AG08395 (cell line): ENCODE measurements at regions not wholly inside any gene's neighbourhood (a gene's known extent, or its start where the extent isn't known, plus 50 kb on each side); places are given as distances from the start of the nearest gene placed in this dataset.

Experiments
- DNase-seq: peaks from one replicate; pipeline ENCODE4 v3.0.0; 2012; ENCODE audit warnings: mixed read lengths, low spot score

GRCh38 chr2:134173338-134174016, 80.4 kb upstream of the MGAT5 start:
- no peak for DNase-seq

DNA sequence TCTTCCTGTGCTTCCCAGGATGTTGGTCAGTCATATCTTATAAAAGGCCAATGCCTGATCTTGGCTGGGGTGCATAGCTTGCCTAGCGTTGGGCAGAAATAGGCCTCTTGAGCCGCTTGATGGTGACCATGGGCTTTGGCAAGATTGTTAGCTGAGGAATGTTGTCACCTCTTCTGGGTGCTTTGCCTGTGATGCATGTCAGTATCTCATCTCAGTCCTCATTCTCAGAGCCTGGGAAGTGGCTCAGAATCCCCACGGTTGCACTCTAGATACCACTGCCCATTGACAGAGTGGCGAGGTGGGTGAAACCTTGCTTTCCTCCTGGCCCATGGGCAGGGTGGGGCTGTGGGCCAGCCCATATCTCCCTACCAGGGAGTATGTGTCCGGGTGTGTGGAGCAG, 79.2 kb upstream of the MGAT5 start:
- DNase-seq: no peak

DNA sequence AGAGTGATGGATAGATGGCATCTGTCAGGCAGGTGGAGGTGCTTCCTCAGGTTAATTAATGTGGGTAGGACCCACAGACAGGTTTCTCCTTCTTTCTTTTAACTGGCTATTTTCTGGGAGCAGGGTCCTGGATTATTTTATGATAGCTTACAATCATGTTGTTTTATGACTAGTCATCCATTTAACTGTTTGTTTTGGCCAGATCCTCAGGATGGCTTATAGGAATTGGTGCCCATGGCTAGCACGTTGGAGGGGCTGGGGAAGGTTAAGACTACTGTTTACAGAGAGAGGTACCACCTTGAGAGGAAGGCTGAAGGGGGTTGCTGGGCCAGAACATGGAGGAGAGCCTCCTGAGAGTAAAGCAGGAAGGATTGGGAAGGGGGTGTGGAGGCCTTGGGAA, 78.0 kb upstream of the MGAT5 start:
- no peak for DNase-seq

GRCh38 chr2:134177351-134177931, 76.4 kb upstream of the MGAT5 start:
- no peak for DNase-seq

GRCh38 chr2:134178138-134178877, 75.6 kb upstream of the MGAT5 start:
- no peak for DNase-seq

GRCh38 chr2:134181219-134181618, 72.7 kb upstream of the MGAT5 start:
- DNase-seq: no peak

DNA sequence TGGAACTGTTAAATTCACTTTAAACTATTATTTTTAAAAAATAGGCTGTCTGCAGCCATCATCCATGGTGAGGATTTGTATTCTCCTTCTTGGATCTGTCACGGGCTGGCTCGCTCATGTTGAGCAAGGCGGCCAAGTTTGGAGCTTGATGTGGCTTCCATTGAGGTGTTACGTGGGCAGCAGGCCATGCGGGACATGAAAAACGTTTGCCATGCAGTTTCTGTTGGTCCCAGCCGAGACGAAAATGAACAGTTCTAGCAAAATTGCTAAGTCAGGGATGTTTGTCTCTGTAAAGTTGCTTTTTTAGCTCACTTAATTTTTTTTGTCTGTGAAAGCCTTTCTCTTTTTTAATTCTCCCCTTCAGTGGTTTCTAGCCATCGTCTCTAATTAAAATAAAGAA, 70.2 kb upstream of the MGAT5 start:
- DNase-seq: no peak

- DNase-seq: no peak
These were observed 68.2 kb upstream of the MGAT5 start for GRCh38 chr2:134185639-134186038.

- peak; percentile 79 for DNase-seq
These were observed 64.7 kb upstream of the MGAT5 start for GRCh38 chr2:134189009-134189720.

DNA sequence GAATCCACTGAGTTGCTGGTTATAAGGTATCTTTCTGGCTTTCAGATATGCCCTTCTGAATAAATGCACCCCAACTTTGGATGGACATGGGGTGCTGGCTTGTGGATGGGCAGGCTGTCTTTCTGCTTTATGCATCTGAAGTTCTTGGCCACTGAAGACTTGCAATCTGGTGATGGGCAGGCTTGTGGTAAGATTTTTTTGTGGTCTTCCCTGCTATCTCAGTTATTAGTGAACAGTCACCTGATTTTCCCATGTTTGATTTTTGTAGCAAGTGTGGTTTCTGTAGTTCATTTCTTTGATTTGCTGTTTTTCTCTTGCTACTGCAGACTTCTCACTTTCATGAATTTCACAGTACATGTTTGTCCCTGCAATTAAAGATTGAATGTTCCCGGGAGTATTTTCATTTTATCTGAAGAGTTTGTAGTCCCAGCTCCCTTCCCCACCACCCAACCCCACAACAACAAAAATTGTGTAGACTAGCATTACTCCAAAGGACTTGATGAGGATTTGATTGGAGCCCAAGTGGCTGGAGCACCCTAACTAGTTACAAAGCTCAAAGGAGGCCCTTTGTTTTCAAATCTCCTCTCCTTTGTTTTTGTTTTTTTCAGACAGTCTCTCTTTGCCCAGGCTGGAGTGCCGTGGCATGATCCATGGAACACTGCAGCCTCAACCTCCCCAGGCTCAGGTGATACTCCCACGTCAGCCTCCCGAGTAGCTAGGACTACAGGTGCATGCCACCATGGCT, 63.6 kb upstream of the MGAT5 start:
- no peak for DNase-seq

DNA sequence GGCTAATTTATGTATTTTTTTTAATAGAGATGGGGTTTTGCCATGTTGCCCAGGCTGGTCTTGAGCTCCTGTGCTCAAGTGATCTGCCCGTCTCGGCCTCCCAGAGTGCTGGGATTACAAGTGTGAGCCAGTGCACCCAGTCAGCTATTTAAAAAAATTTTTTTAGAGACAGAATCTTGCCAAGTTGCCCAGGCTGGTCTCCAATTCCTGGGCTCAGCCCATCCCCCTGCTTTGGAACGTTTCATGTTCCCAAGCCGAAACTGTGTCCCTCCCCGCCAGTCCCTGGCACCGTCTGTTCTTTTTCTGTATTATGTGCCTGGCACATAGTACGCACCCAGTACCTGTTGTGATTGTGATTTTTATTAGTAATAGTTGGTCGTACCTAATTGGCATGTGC, 63.1 kb upstream of the MGAT5 start:
- DNase-seq: no peak

GRCh38 chr2:134191835-134192234, 62.0 kb upstream of the MGAT5 start:
- no peak for DNase-seq

- DNase-seq: no peak
These were observed 60.9 kb upstream of the MGAT5 start for GRCh38 chr2:134193006-134193405.

DNA sequence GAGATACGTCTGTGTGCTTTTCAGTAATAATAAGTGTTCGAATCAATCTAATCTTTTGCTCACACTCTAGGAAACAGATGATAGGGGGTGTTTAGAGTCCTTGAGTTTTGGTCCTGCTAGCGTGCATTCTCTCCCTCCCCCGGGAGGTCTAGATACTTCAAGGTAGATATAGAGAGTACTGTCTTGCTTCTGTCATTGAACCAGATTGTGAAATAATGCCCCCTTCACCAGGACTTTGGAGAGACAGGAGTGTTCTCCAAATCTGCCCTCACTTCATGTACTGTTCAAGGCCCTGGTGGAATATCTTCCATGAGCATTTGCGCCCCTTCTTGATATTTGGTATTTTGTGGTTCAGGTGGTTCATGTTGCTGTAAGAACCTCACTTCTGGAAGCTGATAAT, 59.4 kb upstream of the MGAT5 start:
- DNase-seq: no peak

GRCh38 chr2:134195341-134195740, 58.5 kb upstream of the MGAT5 start:
- DNase-seq: no peak

- no peak for DNase-seq
These were observed 56.4 kb upstream of the MGAT5 start for GRCh38 chr2:134197445-134197844.

- DNase-seq: no peak
These were observed 55.8 kb upstream of the MGAT5 start for GRCh38 chr2:134198006-134198634.

DNA sequence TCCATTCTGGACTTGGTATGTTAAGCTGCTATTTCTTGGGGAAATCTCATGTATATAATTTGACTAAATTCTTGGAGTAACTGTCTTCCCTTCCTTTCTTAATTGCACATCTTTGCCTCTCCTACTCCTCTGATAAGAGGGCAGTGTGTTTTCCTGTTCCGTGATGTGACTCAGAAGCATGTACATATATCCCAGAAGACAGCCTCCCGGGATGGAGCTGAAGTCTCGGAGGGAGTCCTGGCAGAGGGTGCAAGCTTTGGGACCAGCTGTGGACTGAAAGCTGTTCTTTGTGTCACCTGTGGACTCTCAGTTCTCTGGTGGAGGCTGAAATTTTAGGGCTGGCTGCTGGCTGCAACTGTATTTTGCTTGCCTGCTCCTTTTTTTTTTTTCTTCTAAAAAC, 54.7 kb upstream of the MGAT5 start:
- DNase-seq: no peak

DNA sequence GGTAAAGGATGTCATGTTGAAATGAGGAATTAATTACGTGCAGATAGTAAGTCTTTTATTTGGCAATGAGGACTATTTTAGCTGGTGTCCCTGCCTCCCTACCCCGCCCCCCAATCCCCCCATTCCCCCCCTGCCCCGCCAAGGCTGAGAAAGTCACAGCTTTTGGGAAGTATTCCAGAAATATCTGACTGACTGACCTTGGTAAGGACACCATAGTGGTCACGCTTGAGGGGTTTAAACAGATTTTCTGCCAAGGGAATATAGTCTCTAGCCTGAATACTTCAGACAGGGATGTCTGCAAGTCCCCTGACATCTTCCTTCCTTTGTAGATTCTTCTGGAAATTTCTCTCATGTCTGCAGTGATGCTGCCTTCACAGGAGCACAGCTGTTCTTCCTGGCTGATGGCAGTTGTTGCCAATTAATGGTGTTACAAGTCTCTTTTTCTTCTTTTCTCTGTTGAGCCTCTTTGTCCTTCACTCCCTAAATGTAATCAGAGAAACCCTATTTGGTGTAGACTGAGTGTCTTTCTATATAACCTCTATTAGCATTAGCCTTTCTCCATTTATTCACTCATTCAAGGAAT, 53.7 kb upstream of the MGAT5 start:
- DNase-seq: no peak

- DNase-seq: no peak
These were observed 52.3 kb upstream of the MGAT5 start for GRCh38 chr2:134201533-134201932.

DNA sequence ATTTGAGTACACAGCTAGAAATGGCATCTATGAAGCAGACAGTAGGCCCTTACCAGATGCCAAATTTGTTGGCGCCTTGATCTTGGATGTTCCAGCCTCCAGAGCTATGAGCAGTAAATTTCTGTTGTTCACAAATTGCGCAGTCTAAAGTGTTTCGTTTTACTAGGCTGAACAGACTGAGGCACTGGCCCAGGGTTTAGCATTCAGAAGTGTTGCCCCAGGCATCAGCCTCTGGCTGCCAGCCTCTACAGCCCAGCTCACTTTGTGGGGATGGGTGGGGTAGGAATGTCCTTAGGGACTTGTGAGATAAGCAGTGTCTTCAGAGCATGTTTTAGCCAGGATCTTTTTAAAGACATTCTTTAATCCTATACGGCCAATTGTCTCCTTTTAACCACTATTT, 51.5 kb upstream of the MGAT5 start:
- no peak for DNase-seq
